A549 (cell line): ENCODE measurements at regions not wholly inside any gene's neighbourhood (a gene's known extent, or its start where the extent isn't known, plus 50 kb on each side); places are given as distances from the start of the nearest gene placed in this dataset.

Source experiments
- CBX2 ChIP-seq: fragments of 200-600 bp; sonication (generic); IDR thresholded peaks from 2 replicates; pipeline ENCODE4 v1.6.1; 2016; ENCODE audit warnings: low read depth, mild to moderate bottlenecking, borderline replicate concordance
- CTCF ChIP-seq: fragments of >200 bp; sonication (Bioruptor Twin); formaldehyde crosslinking; IDR thresholded peaks from 3 replicates; pipeline ENCODE4 v1.5.1; 2016
- EP300 ChIP-seq, 2 experiments: fragments of >200 bp; sonication (Bioruptor Twin); formaldehyde crosslinking; IDR thresholded peaks; 2 replicates in 1 of 2; 3 replicates in 1 of 2; pipeline ENCODE4 v1.6.1; 2016 to 2017
- ESRRA ChIP-seq: fragments of 150-350 bp; IDR thresholded peaks from 2 replicates; pipeline ENCODE4 v1.6.1; 2014; ENCODE audit warnings: mild to moderate bottlenecking, low read length, borderline replicate concordance
- HOXB13 ChIP-seq: fragments of 250-450 bp; sonication (Bioruptor Pico); IDR thresholded peaks from 2 replicates; pipeline ENCODE4 v1.5.0; 2020; ENCODE audit warnings: low read depth, mild to moderate bottlenecking, moderate library complexity
- MAZ ChIP-seq: fragments of 150-350 bp; IDR thresholded peaks from 2 replicates; pipeline ENCODE4 v1.6.1; 2014; ENCODE audit warnings: antibody characterized with exemption, low read depth, low read length, borderline replicate concordance
- POLR2A ChIP-seq: IDR thresholded peaks from 2 replicates; pipeline ENCODE4 v1.6.1; 2012; ENCODE audit warnings: mild to moderate bottlenecking, low read length
- RARB ChIP-seq: fragments of 250-450 bp; sonication (Bioruptor Pico); IDR thresholded peaks from 2 replicates; pipeline ENCODE4 v1.8.0; 2021; ENCODE audit warnings: mild to moderate bottlenecking, moderate library complexity
- REST ChIP-seq: fragments of 200-600 bp; sonication (generic); IDR thresholded peaks from 2 replicates; pipeline ENCODE4 v1.6.1; 2016; ENCODE audit warnings: antibody characterized with exemption, mild to moderate bottlenecking, moderate library complexity
- RFX5 ChIP-seq: fragments of 450-650 bp; IDR thresholded peaks from 2 replicates; pipeline ENCODE4 v1.7.1; 2014; ENCODE audit warnings: antibody characterized with exemption, mild to moderate bottlenecking, moderate library complexity
- TFCP2L1 ChIP-seq: fragments of 250-450 bp; sonication (Bioruptor Pico); IDR thresholded peaks from 2 replicates; pipeline ENCODE4 v1.5.0; 2021; ENCODE audit warnings: mild to moderate bottlenecking
- TF ChIP-seq, protein P1 (sequence below): fragments of 250-450 bp; sonication (Bioruptor Pico); IDR thresholded peaks from 2 replicates; pipeline ENCODE4 v1.5.0; 2021; ENCODE audit warnings: mild to moderate bottlenecking, moderate library complexity, borderline replicate concordance

GRCh38 chr2:221883976-221884375, 311.9 kb upstream of the EPHA4 start:
- TF ChIP-seq, protein P1, sequence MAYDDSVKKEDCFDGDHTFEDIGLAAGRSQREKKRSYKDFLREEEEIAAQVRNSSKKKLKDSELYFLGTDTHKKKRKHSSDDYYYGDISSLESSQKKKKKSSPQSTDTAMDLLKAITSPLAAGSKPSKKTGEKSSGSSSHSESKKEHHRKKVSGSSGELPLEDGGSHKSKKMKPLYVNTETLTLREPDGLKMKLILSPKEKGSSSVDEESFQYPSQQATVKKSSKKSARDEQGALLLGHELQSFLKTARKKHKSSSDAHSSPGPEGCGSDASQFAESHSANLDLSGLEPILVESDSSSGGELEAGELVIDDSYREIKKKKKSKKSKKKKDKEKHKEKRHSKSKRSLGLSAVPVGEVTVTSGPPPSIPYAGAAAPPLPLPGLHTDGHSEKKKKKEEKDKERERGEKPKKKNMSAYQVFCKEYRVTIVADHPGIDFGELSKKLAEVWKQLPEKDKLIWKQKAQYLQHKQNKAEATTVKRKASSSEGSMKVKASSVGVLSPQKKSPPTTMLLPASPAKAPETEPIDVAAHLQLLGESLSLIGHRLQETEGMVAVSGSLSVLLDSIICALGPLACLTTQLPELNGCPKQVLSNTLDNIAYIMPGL = no peak
- TF ChIP-seq CTCF (no peak), RFX5 (no peak), EP300 (IDR thresholded peaks at IDR 0.05) (no peak), HOXB13 (CRISPR knock-in tag) (no peak), POLR2A (no peak), RARB (CRISPR knock-in tag) (no peak), TFCP2L1 (CRISPR knock-in tag) (no peak), MAZ (no peak), CBX2 (no peak), REST (no peak), ESRRA (no peak)
